ENCODE measurements at regions not wholly inside any gene's neighbourhood (a gene's known extent, or its start where the extent isn't known, plus 50 kb on each side); places are given as distances from the start of the nearest gene placed in this dataset.

DNA sequence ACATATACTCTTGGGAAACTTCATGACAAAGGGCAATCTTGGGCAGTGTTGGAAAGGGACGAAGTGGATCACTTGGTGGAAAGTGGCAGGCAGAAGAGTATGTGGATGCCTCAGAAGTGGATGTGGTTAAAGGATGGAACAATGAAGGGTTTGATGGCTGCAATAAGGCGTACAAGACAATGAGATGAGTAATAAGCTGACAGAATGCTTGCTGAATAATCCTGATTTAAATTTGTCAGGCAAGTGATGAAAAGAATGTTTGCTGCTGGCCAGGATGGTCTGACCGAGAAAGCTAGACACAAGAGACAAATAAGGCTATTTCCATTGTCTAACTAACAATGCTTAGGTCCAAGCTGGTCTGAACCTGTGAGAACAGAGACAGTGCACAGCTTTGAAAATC, 61.6 kb upstream of the CEP85L start:
- Histone ChIP-seq H3K27ac (ENCODE audit: low read depth in 1 of 2, low read length in 2 of 2) (no peak overlapping the region), H3K9ac (ENCODE audit: low read depth in 1 of 2, low read length in 2 of 2) (no peak overlapping the region), H3K4me1 (ENCODE audit: control insufficient read depth in 4 of 4, insufficient read depth in 4 of 4, low read length in 3 of 4) (peaks cover 0 to 12% (median 2%) of the 10 kb centered on the region in 4 donors), H3K9me3 (ENCODE audit: control insufficient read depth in 4 of 4, low read length in 3 of 4) (no peaks in the 10 kb centered on the region), H3K4me3 (ENCODE audit: low read depth in 1 of 3, low read length in 3 of 3) (no peak overlapping the region), H3K27me3 (ENCODE audit: control insufficient read depth in 4 of 4, insufficient read depth in 4 of 4, low read length in 3 of 4) (no peaks in the 10 kb centered on the region), H3K36me3 (ENCODE audit: control insufficient read depth in 4 of 4, insufficient read depth in 3 of 4, low read depth in 1 of 4, low read length in 3 of 4) (no peaks in the 10 kb centered on the region)
- 75% methylated on average over 3 of the region's 3 CpGs for WGBS
- DNase-seq (ENCODE audit: low spot score): no peak
- TF ChIP-seq EGR1 (IDR thresholded peaks at IDR 0.05; ENCODE audit: low read depth in 2 of 2) (no peak), SP1 (IDR thresholded peaks at IDR 0.05) (no peak)
- TF ChIP-seq, protein P1, sequence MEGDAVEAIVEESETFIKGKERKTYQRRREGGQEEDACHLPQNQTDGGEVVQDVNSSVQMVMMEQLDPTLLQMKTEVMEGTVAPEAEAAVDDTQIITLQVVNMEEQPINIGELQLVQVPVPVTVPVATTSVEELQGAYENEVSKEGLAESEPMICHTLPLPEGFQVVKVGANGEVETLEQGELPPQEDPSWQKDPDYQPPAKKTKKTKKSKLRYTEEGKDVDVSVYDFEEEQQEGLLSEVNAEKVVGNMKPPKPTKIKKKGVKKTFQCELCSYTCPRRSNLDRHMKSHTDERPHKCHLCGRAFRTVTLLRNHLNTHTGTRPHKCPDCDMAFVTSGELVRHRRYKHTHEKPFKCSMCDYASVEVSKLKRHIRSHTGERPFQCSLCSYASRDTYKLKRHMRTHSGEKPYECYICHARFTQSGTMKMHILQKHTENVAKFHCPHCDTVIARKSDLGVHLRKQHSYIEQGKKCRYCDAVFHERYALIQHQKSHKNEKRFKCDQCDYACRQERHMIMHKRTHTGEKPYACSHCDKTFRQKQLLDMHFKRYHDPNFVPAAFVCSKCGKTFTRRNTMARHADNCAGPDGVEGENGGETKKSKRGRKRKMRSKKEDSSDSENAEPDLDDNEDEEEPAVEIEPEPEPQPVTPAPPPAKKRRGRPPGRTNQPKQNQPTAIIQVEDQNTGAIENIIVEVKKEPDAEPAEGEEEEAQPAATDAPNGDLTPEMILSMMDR (IDR thresholded peaks at IDR 0.05; ENCODE audit: low read depth, low read length, missing input control): no peak

DNA sequence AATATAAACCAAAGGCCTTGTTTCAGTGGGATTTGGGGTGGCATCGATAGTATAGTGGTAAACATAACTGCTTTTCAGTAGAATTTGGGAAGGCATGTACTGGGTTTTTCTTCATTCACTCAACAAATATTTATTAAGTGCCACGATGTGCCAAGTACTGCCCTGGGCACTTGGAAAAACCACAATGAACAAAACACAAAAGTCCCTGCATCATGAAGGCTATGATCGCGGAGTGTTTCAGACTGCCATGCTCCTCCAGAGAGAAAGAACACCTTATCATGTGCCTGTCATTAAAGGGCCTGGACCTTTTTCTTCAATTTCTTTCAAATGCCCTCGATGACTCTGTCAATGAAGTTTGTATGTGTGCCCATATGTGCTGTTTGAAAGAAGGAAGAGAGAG, 59.2 kb upstream of the CEP85L start:
- Histone ChIP-seq H3K27me3 (ENCODE audit: control insufficient read depth in 4 of 4, insufficient read depth in 4 of 4, low read length in 3 of 4) (no peaks in the 10 kb centered on the region), H3K36me3 (ENCODE audit: control insufficient read depth in 4 of 4, insufficient read depth in 3 of 4, low read depth in 1 of 4, low read length in 3 of 4) (no peaks in the 10 kb centered on the region), H3K27ac (ENCODE audit: low read depth in 1 of 2, low read length in 2 of 2) (no peak overlapping the region), H3K4me1 (ENCODE audit: control insufficient read depth in 4 of 4, insufficient read depth in 4 of 4, low read length in 3 of 4) (peaks cover 0 to 12% (median 3%) of the 10 kb centered on the region in 4 donors), H3K9me3 (ENCODE audit: control insufficient read depth in 4 of 4, low read length in 3 of 4) (no peaks in the 10 kb centered on the region), H3K9ac (ENCODE audit: low read depth in 1 of 2, low read length in 2 of 2) (no peak overlapping the region), H3K4me3 (ENCODE audit: low read depth in 1 of 3, low read length in 3 of 3) (no peak overlapping the region)
- no peak for DNase-seq (ENCODE audit: low spot score)
- WGBS: 94% methylated on average over 5 of the region's 5 CpGs
- TF ChIP-seq, protein P2, sequence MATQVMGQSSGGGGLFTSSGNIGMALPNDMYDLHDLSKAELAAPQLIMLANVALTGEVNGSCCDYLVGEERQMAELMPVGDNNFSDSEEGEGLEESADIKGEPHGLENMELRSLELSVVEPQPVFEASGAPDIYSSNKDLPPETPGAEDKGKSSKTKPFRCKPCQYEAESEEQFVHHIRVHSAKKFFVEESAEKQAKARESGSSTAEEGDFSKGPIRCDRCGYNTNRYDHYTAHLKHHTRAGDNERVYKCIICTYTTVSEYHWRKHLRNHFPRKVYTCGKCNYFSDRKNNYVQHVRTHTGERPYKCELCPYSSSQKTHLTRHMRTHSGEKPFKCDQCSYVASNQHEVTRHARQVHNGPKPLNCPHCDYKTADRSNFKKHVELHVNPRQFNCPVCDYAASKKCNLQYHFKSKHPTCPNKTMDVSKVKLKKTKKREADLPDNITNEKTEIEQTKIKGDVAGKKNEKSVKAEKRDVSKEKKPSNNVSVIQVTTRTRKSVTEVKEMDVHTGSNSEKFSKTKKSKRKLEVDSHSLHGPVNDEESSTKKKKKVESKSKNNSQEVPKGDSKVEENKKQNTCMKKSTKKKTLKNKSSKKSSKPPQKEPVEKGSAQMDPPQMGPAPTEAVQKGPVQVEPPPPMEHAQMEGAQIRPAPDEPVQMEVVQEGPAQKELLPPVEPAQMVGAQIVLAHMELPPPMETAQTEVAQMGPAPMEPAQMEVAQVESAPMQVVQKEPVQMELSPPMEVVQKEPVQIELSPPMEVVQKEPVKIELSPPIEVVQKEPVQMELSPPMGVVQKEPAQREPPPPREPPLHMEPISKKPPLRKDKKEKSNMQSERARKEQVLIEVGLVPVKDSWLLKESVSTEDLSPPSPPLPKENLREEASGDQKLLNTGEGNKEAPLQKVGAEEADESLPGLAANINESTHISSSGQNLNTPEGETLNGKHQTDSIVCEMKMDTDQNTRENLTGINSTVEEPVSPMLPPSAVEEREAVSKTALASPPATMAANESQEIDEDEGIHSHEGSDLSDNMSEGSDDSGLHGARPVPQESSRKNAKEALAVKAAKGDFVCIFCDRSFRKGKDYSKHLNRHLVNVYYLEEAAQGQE (IDR thresholded peaks at IDR 0.05): no peak
- TF ChIP-seq, protein P3, sequence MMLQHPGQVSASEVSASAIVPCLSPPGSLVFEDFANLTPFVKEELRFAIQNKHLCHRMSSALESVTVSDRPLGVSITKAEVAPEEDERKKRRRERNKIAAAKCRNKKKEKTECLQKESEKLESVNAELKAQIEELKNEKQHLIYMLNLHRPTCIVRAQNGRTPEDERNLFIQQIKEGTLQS (IDR thresholded peaks at IDR 0.05): no peak
- TF ChIP-seq RXRA (IDR thresholded peaks at IDR 0.05) (no peak), HNF4G (IDR thresholded peaks at IDR 0.05) (no peak)

DNA sequence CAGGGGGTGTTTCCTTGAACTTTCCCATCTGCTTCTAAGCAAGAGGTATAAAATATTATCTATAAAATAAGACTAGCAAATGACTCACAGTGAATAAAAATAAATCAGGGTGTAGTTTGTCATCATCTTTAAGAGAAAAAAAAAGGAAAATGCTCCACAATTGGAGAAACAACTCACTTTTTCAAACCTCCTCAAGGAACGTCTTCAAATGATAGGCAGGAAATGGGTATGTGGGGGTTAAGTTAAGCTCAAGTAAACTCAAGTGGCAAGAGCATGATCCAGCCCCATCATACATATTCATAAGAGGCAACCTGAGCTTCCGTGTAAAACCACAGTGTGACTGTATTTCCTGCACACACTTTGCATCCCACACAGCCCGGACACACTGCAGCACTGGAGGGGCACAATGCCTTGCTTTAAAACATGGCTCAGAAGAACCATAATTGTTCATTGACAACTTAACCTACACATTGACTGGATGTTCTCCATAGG, 58.5 kb upstream of the CEP85L start:
- Histone ChIP-seq H3K4me3 (ENCODE audit: low read depth in 1 of 3, low read length in 3 of 3) (peak overlapping the region in 1 of 3 donors; percentile 24), H3K36me3 (ENCODE audit: control insufficient read depth in 4 of 4, insufficient read depth in 3 of 4, low read depth in 1 of 4, low read length in 3 of 4) (no peaks in the 10 kb centered on the region), H3K27ac (ENCODE audit: low read depth in 1 of 2, low read length in 2 of 2) (peak overlapping the region in 1 of 2 donors; percentile 68), H3K9ac (ENCODE audit: low read depth in 1 of 2, low read length in 2 of 2) (peak overlapping the region in 1 of 2 donors; percentile 36), H3K9me3 (ENCODE audit: control insufficient read depth in 4 of 4, low read length in 3 of 4) (no peaks in the 10 kb centered on the region), H3K4me1 (ENCODE audit: control insufficient read depth in 4 of 4, insufficient read depth in 4 of 4, low read length in 3 of 4) (peaks cover 0 to 12% (median 3%) of the 10 kb centered on the region in 4 donors), H3K27me3 (ENCODE audit: control insufficient read depth in 4 of 4, insufficient read depth in 4 of 4, low read length in 3 of 4) (no peaks in the 10 kb centered on the region)
- TF ChIP-seq YY1 (IDR thresholded peaks at IDR 0.05): no peak
- TF ChIP-seq, protein P4, sequence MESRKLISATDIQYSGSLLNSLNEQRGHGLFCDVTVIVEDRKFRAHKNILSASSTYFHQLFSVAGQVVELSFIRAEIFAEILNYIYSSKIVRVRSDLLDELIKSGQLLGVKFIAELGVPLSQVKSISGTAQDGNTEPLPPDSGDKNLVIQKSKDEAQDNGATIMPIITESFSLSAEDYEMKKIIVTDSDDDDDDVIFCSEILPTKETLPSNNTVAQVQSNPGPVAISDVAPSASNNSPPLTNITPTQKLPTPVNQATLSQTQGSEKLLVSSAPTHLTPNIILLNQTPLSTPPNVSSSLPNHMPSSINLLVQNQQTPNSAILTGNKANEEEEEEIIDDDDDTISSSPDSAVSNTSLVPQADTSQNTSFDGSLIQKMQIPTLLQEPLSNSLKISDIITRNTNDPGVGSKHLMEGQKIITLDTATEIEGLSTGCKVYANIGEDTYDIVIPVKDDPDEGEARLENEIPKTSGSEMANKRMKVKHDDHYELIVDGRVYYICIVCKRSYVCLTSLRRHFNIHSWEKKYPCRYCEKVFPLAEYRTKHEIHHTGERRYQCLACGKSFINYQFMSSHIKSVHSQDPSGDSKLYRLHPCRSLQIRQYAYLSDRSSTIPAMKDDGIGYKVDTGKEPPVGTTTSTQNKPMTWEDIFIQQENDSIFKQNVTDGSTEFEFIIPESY (IDR thresholded peaks at IDR 0.05): no peak
- TF ChIP-seq, protein P5, sequence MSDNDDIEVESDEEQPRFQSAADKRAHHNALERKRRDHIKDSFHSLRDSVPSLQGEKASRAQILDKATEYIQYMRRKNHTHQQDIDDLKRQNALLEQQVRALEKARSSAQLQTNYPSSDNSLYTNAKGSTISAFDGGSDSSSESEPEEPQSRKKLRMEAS (IDR thresholded peaks at IDR 0.05): no peak
- 49% methylated on average over 3 of the region's 3 CpGs for WGBS
- no peak for DNase-seq (ENCODE audit: low spot score)

Data from liver (tissue), 8 donors.